ENCODE measurements at regions not wholly inside any gene's neighbourhood (a gene's known extent, or its start where the extent isn't known, plus 50 kb on each side); places are given as distances from the start of the nearest gene placed in this dataset.
"Not testable (repeated sequence)": the region's sequence is repeated elsewhere in the genome, so short reads cannot be mapped to it uniquely, and the experiment has no call there.

DNA sequence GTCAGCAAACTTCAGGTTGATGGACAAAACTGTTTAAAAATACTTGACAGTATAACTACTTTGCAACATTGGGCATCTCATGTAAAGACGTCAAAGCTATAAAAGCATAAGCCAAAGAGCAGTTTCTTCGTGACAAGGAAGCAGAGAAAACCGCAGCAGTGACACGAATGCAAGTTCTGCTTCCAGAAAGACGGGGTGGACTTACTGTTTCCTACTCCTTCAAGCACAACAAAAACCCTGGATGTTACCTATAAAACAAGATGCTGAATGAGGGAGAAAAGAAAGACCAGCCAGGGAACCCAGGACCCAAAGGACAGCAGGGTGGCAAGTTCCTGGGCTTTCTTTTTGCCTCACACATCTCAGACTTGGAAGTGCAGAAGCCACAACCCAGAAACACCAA is 98.0 kb downstream of the DLL1 start:
- Histone ChIP-seq H3K4me3 (no peak overlapping the region), H3K4me1 (no peaks in the 10 kb centered on the region), H3K27ac (no peak overlapping the region), H3K27me3 (peaks cover 5% of the 10 kb centered on the region), H3K9me3 (peaks cover 0 to 21% (median 0%) of the 10 kb centered on the region in 3 donors), H3K36me3 (no peaks in the 10 kb centered on the region)
- WGBS, 2 donors (ENCODE audit: low coverage in 1 of 2), result 89 to 92% methylated on average over 5 of the region's 5 CpGs
- TF ChIP-seq, protein P1, sequence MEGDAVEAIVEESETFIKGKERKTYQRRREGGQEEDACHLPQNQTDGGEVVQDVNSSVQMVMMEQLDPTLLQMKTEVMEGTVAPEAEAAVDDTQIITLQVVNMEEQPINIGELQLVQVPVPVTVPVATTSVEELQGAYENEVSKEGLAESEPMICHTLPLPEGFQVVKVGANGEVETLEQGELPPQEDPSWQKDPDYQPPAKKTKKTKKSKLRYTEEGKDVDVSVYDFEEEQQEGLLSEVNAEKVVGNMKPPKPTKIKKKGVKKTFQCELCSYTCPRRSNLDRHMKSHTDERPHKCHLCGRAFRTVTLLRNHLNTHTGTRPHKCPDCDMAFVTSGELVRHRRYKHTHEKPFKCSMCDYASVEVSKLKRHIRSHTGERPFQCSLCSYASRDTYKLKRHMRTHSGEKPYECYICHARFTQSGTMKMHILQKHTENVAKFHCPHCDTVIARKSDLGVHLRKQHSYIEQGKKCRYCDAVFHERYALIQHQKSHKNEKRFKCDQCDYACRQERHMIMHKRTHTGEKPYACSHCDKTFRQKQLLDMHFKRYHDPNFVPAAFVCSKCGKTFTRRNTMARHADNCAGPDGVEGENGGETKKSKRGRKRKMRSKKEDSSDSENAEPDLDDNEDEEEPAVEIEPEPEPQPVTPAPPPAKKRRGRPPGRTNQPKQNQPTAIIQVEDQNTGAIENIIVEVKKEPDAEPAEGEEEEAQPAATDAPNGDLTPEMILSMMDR (IDR thresholded peaks at IDR 0.05), result no peak
- TF ChIP-seq POLR2AphosphoS5 (IDR thresholded peaks at IDR 0.05) (no peak), EP300 (IDR thresholded peaks at IDR 0.05) (no peak), POLR2A (IDR thresholded peaks at IDR 0.05) (no peak)
- ATAC-seq, result no peak

DNA sequence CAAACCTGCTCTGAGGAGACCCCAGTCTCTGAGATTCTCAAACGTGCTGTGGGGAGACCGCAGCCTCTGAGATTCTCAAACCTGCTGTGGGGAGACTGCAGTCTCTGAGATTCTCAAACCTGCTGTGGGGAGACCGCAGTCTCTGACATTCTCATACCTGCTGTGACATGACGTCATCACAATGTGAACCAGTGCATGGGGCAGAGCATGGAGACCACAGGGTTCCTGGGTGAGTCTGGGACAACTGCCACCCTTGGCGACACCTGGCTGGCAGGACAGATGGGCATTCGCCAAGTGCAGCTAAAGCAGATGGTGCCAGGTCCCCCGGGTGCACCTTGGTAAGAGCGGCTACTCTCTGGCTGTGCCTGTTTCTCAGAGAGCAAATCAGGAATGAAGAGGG is 98.8 kb downstream of the DLL1 start:
- not testable (repeated sequence) for H3K27ac ChIP-seq, ATAC-seq, H3K27me3 ChIP-seq, H3K4me3 ChIP-seq, H3K36me3 ChIP-seq, H3K4me1 ChIP-seq
- peaks cover 0 to 21% (median 0%) of the 10 kb centered on the region in 3 donors for H3K9me3 ChIP-seq
- WGBS, 2 donors (ENCODE audit: low coverage in 1 of 2), result 93% methylated on average over 2 of the region's 8 CpGs; no CpG with 5 or more reads in 1 of the 2 donors

DNA sequence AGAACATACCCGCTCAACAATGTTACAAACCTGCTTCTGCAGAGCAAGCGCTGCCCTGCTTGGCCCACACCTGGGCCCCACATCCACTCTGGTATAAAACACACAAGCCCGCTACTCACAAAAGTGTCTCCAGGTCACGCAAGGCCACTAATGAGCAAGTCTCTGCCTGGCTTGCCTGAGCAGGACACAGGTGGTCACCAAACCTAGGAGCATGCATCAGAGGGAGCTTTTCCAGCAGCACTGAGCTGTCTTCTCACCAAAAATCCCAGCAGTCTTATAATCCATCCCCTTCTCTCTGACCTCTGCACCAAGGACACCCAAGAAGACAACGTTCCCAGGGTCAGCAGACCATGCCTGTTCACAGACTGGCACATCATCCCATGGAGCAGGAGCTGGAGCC is 100.8 kb downstream of the DLL1 start:
- 93 to 96% methylated on average over 2 to 3 of the region's 5 CpGs for WGBS, 2 donors (ENCODE audit: low coverage in 1 of 2)
- H3K9me3 ChIP-seq, result peaks cover 0 to 5% (median 0%) of the 10 kb centered on the region in 3 donors
- TF ChIP-seq POLR2A (IDR thresholded peaks at IDR 0.05) (no peak), EP300 (IDR thresholded peaks at IDR 0.05) (no peak), POLR2AphosphoS5 (IDR thresholded peaks at IDR 0.05) (no peak)
- TF ChIP-seq, protein P1 (IDR thresholded peaks at IDR 0.05), result no peak
- no peak overlapping the region for H3K4me3 ChIP-seq
- peaks cover 5% of the 10 kb centered on the region for H3K27me3 ChIP-seq
- H3K4me1 ChIP-seq, result no peaks in the 10 kb centered on the region
- H3K27ac ChIP-seq, result no peak overlapping the region
- ATAC-seq, result no peak
- no peaks in the 10 kb centered on the region for H3K36me3 ChIP-seq

DNA sequence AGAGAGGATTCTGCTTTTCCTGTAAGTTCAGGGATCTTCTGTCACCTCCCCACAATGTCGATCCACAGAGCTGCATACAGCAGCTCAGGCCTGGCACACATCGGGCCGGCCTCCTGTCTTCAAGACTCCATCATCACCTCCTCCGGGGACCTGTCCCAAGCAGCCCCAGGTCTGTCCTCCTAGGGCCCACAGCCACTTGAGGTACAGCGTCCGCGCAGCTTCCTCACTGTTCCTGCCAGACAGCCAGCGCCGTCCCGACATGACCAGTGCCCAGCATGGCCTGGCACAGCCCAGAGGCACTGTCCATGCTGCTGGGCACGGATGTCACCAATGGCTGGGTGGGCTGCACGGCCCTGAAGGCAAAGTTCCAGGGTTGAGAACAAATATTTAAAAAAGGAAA is 101.6 kb downstream of the DLL1 start:
- H3K4me1 ChIP-seq, result no peaks in the 10 kb centered on the region
- no peak for TF ChIP-seq EP300 (IDR thresholded peaks at IDR 0.05)
- TF ChIP-seq, protein P1 (IDR thresholded peaks at IDR 0.05), result no peak
- TF ChIP-seq POLR2AphosphoS5 (IDR thresholded peaks at IDR 0.05), result no peak
- no peak for TF ChIP-seq POLR2A (IDR thresholded peaks at IDR 0.05)
- H3K27me3 ChIP-seq, result peaks cover 5% of the 10 kb centered on the region
- H3K4me3 ChIP-seq, result no peak overlapping the region
- H3K9me3 ChIP-seq, result peaks cover 0 to 2% (median 0%) of the 10 kb centered on the region in 3 donors
- no peaks in the 10 kb centered on the region for H3K36me3 ChIP-seq
- no peak for ATAC-seq
- no peak overlapping the region for H3K27ac ChIP-seq
- 72 to 78% methylated on average over 3 to 7 of the region's 12 CpGs for WGBS, 2 donors (ENCODE audit: low coverage in 1 of 2)

DNA sequence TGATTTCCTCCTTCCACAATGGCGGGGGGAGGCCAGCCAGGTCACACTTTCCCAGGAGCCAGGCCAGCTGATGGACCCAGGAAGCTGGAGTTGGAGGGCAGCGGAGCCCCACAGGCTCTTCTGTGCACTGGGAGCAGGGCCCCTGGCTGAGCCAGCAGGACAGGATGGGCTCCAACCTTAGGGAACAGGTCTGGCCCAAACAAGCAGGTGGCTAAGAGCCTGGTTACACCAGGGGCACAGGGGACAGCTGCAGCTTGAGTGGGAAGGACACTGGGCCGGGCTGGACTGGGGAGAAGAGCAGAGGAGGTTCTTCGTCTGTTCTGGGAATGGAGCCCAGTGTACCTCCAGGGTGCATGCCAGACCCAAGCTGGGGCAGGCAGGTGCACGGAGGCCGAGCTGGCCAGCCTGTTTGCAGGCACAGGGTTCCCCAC is 102.3 kb downstream of the DLL1 start:
- no peak for ATAC-seq
- WGBS, 2 donors (ENCODE audit: low coverage in 1 of 2), result 44 to 70% methylated on average over 3 to 4 of the region's 6 CpGs
- H3K27ac ChIP-seq, result no peak overlapping the region
- no peaks in the 10 kb centered on the region for H3K36me3 ChIP-seq
- no peaks in the 10 kb centered on the region for H3K4me1 ChIP-seq
- no peak overlapping the region for H3K4me3 ChIP-seq
- peaks cover 5% of the 10 kb centered on the region for H3K27me3 ChIP-seq
- no peak for TF ChIP-seq POLR2AphosphoS5 (IDR thresholded peaks at IDR 0.05)
- no peak for TF ChIP-seq POLR2A (IDR thresholded peaks at IDR 0.05)
- no peaks in the 10 kb centered on the region for H3K9me3 ChIP-seq

DNA sequence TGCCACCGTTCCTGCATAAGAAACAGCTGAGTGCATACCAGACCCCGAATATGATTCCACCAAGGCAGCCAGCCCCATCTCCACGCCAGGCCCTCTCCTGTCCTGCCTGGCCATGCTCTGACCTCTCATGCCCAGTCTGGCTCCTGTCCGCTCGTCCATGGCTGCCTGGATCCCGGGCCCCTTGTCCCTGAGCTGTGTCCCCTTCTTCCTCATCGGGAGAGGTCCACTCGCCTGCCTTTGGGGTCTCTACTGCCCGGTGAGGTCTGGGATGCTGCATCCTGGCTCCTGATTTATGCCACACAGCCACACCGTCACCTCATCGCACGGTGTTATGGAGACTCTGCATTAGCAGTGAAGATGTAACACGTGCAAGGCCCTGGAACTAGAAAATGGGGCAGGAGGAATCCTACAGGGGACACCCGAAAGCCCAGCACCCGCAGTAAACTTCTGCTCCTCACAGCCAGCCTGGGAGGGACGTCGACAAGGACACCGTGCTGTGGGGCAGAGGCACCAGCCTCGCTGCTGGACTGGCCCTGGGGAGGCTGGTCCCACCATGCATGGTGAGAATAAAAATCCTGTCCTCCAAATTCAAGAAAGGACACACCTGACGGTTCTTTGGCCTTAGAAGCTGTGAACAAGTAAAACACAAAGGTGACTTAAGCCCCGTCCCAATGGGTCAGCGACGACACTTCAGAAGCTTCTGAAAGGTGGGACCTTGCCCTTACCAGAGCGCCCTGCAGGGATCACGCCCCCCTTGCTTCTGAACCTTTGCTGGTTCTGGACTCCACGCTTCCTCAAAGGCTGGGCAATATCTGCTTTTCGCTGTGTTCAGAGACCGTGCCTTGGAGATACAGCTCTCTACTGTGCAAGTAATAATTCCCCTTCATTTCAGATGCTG is 103.0 kb downstream of the DLL1 start:
- H3K27ac ChIP-seq, result no peak overlapping the region
- 91 to 100% methylated on average over 1 to 7 of the region's 28 CpGs for WGBS, 2 donors (ENCODE audit: low coverage in 1 of 2)
- H3K36me3 ChIP-seq, result no peaks in the 10 kb centered on the region
- no peaks in the 10 kb centered on the region for H3K9me3 ChIP-seq
- no peak for ATAC-seq
- TF ChIP-seq EP300 (IDR thresholded peaks at IDR 0.05), result no peak
- TF ChIP-seq, protein P1 (IDR thresholded peaks at IDR 0.05), result no peak
- TF ChIP-seq POLR2A (IDR thresholded peaks at IDR 0.05), result no peak
- TF ChIP-seq POLR2AphosphoS5 (IDR thresholded peaks at IDR 0.05), result no peak
- H3K27me3 ChIP-seq, result no peaks in the 10 kb centered on the region
- H3K4me3 ChIP-seq, result no peak overlapping the region
- H3K4me1 ChIP-seq, result no peaks in the 10 kb centered on the region

All from gastroesophageal sphincter (tissue), 4 donors.